T1000 (cell line): ENCODE measurements at regions not wholly inside any gene's neighbourhood (a gene's known extent, or its start where the extent isn't known, plus 50 kb on each side); places are given as distances from the start of the nearest gene placed in this dataset.
"Not testable (repeated sequence)": the region's sequence is repeated elsewhere in the genome, so short reads cannot be mapped to it uniquely, and the experiment has no call there.

ENCODE experiments used
- DNase-seq: peaks from one replicate; lab custom pipeline; 2025; ENCODE audit warnings: mixed read lengths; lab: John Stamatoyannopoulos, UW

DNA sequence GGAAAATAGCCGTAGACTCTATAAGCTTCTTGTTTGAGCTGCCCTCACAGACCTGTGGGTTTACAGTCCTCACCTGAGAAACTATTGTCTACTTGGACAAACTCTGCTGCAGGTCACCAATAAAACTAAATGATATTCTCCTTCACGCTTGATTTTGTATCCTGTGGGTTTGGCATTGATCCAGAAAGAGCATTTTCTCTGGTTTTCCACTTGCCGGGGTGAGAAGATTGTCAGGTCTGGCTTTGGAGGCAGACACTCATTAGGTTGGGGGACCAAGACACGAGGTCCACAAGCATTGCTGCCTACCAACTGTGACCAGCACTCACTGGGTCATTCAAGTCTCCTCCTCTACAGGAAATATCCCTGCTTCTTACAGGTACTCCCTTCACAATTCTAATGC lies 68.5 kb downstream of the CDC14C start:
- DNase-seq: no peak

DNA sequence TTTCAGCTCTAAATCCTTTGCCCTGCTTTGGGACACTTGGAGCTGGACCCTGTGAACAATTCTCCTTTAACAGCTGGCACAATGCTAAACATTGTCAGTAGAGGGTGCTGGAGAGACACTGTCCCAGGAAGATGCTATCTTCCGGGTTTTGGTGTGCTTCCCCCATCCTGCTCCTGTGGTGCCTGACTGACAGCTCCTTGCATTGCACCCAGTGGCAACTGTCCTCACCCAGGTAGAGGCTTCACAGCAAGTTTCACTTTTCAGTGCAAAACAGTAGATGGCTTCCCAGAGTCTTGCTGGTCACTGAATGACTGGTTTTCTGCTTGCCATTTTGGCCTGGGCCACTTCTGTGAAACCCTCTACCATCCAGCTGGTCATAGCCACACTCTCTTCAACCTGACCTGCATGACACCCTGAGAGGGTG lies 77.3 kb downstream of the CDC14C start:
- no peak for DNase-seq

DNA sequence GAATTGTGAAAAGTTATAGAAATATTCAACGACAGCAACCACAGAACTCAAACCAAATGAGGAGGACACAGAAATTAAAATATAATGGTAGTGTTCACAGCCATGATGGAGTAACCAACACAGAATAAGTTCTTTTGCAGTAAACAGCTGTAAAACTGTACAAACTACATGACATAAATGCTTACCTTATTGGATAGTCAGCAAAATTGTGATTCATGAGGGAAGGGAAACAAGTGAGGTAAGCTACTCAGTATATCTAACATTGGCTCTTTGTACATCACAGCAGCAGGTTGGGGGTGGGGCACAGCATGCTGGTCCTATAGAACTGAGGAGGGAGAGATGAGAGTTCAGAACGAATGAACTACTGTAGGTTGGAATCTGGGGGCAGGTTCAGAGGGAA lies 86.4 kb downstream of the CDC14C start:
- DNase-seq: no peak

DNA sequence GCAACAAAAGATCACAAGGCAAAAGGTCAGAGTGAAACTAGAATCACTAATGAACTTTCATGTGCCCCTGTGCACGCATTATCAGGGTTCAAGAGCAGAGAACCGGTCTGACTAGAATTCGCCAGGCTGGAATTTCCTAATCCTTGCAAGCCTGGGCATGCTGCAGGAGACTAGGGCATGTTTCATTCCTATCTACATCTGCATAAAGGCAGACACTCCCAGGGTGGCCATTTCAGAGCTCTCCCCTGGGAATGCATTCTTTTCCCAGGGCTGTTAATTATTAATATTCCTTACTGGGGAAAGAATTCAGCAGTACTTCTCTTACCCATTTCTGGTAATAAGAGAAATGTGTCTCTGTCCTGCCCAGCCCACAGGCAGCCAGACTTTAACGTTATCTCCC lies 90.5 kb downstream of the CDC14C start:
- DNase-seq: no peak

DNA sequence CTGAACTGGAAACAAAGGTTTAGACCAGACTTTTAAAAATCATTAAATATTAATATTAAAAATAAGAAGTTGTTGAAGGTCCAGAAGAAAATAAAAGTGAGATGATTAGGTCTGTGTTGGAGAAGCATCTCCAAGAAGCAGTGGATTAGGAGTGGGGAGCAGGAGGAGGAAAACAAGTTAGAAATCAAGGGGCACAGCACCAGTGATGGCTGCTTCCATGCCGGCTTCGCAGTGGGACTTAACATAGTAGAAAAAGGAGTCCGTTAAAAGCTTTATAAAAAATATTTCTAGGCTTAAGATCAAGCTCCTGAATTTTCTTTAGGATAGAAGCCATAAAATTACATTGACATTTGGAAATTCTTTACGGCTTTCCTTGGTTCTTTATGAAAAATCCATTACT lies 95.8 kb downstream of the CDC14C start:
- DNase-seq: no peak

DNA sequence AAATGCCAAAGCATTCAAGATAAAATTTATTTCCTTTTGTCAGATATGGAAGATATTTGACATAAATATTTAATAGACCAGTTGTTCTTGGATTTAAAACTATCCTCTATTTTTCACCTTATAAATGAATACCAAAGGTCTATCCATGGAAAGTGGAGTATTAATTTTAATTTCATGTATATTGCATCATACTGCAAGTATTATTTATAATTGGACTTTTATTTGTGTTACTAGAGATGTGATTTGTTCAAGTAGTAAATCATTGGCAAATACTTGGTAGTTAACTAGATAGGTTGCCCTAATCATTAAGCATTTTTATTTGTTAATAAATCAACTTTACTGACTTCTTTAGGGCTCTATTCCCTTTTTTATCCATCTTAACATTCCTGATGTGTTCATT lies 98.1 kb downstream of the CDC14C start:
- DNase-seq: no peak

DNA sequence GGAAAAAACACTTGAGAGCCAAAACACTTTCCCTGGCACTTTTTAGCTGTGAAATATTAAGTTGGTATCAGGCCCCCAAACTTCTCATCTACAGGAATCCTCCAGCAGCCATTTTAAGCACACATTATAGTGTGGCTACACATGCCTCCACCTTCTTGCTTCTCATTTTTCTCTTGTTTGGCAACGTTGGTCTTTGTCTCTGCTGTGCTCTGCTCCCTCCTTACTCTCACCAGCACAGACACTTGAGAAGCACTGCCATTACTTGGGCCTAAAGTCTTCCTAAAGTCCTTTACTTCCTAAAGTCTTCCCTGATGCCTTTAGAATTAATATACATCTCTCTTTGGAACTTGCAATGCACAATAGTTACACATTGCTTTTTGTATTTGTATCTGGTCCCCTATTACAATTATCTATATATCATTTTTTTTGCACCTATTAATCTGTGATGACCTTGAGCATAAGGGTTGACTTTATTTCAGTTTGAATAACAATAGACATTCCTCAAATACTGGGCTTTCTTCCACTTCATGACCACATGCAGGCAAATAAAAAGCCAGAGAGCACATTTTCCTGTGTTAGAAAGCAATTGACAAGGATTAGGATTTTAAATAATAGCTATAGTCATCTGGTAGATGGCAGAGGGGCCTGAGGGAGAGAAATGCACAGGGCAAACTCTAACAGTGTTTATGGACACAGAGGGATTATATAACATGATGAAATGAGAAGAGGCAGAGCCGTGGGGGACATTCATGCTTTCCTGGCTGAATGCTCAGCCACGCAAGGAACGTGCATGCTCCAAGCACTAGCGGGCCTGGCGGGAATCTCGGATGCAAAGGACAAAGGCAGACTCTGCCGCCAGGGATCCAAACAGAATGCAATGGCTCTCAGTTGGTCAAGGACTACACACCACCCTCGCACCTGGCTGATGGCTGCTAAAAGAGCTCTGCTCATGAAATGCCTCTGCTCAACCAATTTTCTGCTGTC lies 99.3 kb downstream of the CDC14C start:
- DNase-seq: no peak

DNA sequence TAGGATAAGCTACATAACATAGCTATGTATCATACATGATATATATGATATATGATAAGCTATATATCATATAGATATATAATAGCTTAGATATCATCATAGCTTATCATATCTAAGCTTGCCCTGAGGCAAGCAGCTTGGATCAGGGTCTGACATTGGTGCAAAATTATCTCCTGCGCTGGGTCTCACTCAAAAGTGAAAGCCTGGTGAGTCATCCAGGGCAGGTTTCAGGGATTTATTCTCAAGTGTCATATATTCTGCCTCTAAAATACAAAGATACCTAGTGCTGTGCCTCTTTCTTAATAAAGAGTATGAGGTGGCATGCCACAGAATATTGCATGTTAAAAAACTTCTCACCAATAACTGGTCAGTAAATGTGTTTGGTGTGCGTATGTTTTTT lies 105.9 kb downstream of the CDC14C start:
- no peak for DNase-seq

DNA sequence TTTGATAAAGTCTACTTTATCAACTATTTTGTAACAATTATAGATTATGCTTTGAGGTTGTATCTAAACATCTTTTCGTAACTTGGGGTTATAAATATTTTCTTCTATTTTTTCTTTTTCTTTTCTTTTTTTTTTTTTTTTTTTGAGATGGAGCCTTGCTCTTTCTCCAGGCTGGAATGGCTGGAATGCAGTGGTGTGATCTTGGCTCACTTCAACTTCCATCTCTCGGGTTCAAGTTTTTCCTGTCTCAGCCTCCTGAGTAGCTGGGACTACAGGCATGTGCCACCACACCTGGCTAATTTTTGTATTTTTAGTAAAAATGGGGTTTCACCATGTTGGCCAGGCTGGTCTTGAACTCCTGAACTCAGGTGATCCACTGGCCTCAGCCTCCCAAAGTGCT lies 108.8 kb downstream of the CDC14C start:
- DNase-seq: not testable (repeated sequence)

DNA sequence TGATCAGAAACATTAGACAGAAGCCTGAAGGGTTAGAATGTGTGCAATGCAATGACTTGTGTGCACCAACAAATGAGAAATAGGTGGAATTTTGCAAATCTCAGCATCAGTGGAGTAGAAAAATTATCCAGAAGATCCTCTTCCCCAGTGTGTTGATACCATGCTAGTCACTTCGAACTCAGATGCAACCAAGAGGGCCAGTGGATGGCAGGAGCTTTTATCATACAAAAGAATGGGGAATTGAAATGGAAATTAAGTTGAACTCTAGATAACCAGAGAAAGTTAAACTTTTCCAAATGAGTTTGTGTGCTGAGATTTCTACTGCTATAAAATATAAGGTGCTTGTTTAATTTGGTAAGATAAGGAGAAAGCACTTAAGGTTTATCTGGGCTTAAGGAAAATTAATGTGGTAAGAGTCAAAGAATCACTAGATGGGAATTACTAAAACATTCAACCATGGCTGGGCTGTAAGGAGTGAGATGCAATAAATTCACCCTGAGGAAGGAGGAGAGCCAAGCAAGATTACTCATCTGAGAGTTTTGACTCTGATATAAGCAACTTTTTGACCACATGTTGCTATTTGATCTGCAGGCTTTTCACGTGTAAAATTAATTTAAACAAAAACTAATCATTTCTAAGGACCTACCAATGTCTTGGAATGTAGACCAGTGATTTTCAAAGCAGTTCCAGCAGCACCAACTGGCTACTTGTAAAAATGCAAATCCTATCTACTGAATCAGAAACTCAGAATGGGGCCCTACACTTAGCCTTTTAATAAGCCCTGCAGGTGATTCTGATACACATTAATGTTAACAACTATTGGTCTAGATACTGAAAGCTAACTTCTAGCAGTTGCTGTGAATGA lies 113.2 kb downstream of the CDC14C start:
- no peak for DNase-seq

DNA sequence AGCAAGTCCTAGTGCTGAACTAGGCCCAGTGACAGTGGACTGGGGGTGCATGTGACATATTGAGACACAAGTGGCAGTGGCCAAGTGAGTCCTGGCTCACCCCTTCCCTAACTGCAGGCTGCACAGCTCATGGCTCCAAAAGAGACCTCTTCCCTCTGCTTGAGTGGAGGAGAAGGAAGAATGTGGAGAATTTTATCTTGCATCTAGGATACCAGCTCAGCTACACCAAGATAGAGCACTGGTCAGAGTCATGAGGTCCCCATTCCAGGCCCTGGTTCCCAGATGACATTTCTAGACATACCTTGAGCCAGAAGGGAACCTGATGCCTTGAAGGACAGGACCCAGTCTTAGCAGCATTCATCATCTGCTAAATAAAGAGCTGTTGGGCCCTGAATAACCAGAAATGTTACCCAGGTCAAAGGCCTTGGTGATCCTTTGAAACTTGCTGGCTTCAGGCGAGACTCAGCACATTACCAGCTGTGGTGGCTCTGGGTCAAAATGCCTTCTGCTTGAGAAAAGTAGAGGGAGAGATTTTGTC lies 114.5 kb downstream of the CDC14C start:
- no peak for DNase-seq

DNA sequence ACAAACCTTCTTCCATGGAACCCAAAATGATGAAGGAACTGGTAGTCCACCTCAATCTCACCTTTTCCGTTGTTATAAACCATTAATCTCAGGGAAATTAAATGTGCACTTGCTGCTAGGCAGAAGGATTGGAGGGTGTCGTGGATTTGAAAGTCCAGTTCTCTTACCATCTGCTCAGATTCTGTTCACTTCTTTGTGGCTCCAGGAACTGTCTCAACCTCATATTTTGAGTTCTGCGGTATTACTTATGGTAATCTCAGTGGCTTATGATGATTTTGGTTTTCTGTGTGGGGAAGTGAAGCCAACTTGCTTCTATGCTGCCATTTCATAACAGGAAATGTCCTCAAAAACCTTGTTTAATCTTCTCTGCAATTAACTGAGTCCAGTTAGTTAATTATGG lies 136.4 kb downstream of the CDC14C start:
- no peak for DNase-seq

DNA sequence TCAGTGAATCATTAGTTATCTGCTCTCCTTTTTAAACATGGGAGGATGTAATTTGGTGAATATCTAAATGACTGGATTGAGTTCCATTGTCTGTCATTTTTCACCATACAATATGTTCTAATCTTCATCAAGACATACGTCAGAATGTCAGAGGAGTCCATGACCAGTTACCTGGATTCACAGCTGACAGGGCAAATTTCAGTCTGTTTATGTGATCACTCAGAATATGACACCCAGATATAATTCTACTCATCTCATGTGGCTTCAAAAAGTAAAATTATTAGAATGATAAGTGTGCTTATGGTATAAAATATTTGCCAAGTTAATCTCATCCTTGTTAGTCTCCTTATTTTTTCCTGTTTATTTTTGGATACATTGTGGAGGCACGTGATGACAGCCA lies 150.2 kb downstream of the CDC14C start:
- DNase-seq: no peak

DNA sequence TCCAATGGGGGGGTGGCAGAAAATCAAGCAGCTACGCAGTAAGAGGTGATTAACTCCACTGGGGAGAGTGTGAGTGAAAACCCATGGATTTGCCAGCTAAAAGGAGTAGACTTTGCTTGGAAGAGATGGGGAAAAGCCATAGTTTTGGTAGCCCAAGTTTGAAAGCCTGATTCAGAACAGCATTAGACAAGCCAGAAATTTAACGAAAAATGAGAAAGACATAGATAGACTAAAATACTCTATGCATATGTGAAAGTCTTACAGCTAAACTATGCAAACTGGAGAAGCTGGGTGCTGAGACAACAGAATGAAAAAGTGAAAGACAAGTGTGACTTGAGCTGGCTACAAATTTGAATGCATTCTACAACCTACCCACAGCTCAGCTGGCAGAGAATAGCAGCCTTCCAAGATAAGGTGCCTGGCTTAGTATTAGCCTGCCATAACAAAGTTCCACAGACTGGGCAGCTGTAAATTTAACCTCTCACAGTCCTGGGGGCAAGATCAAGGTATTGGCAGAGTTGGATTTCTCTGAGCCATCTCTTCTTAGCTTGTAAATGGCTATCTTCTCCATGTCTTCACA lies 156.6 kb downstream of the CDC14C start:
- no peak for DNase-seq

DNA sequence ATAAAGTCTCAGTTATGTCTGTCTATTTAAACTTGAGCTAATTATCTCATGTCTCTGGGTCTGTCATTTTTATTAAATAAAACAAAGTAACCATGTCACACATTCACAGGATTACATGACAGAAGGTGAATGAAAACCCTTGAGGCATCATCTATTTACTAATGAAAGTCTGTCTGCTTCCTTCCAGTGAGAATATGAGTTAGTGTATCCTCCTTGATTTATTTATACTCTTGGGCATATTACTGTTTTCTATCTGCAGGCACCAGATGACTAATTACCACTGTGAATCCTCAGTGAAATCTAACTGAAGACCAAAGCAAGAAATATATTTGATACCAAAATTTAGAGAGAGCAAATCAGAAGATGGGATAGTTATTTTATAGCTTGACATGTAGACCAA lies 163.7 kb downstream of the CDC14C start:
- no peak for DNase-seq

DNA sequence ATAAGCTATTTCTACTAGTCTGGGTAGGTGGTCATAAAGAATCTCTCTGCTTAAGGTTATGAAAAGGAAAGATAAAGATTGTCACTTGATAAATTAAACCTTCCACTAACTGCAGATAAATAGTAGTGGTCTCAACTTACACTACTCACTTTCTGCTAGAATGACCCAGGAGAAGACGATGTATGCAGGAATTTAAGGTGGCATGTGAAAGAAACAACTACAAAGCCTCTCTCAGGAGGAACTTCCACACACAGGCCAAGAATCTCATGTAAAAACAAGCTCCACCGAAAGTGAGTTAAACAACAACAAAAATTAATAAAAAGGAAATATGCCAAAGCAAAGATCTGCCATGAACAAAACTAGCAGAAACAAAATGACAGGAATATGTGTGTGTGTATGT lies 165.4 kb downstream of the CDC14C start:
- no peak for DNase-seq

DNA sequence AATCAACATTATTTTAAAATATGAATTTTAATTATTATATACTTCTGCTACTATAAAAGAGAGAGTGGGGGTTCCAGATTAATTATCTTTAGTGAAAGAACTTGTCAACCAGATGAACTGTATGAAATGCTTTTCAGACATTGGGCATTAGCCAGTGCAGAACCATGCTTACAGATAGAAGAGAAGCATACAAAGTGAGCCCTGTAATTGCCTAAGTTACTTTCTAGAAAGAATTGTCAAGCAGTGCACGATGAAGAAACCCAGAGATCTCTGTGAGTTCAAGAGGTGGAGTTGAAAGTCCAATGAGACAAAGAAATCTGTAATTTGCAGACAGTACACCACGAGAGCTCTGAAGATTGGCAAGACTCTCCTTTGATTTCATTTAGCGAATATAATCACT lies 166.7 kb downstream of the CDC14C start:
- no peak for DNase-seq

DNA sequence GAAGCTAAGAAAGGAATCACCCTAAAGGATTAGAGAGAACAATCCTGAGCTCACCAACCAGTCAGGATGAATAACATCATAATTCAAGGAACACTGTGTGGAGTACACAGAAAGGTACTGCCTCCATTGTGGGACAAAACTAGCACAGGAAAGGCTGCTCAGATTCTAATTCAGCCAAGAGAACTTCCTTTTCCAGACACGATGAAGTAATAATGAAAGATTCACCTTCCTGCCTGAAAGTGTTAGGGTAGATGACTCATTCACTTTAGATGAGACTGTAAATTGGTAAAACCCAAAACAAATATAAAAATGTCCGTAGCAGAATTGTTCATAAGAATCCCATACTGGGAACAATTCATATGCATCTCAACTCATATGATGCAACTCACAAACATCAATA lies 167.2 kb downstream of the CDC14C start:
- DNase-seq: no peak

DNA sequence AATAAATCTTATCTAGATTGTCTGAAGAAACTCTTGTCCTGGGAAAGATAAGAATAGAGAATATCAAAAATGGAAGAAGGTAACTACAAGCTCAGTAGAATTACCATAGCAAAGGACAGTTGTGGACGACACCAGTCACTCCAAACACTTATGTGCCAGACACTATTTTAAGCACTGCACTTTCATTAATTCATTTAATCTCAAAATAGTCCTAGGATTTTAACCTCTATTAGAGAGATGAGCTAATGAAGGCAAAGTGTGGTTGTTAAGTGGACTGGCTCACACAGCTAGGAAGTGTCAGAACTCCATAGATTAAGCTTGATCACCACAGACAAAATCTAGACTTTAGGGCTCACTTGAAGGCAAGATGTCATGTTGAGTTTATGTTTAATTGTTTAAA lies 168.9 kb downstream of the CDC14C start:
- DNase-seq: no peak

DNA sequence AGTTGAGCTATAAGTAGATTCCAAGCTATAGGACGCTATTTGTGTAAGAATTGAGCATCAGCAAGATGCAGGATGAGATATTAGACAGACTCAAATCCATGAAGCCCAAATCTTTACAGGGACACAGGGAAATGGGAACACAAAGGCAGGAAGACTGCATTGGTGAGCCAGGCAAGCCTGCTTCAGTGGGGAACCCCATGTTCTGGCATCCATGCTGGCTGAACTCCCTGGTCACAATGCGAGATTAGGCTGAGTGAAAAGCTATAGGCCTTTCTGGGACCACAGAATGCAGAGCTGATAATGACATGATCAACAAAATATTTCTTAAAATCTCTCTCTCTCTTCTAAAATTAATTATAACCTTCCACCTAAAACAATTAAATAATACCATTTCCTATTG lies 170.5 kb downstream of the CDC14C start:
- no peak for DNase-seq

DNA sequence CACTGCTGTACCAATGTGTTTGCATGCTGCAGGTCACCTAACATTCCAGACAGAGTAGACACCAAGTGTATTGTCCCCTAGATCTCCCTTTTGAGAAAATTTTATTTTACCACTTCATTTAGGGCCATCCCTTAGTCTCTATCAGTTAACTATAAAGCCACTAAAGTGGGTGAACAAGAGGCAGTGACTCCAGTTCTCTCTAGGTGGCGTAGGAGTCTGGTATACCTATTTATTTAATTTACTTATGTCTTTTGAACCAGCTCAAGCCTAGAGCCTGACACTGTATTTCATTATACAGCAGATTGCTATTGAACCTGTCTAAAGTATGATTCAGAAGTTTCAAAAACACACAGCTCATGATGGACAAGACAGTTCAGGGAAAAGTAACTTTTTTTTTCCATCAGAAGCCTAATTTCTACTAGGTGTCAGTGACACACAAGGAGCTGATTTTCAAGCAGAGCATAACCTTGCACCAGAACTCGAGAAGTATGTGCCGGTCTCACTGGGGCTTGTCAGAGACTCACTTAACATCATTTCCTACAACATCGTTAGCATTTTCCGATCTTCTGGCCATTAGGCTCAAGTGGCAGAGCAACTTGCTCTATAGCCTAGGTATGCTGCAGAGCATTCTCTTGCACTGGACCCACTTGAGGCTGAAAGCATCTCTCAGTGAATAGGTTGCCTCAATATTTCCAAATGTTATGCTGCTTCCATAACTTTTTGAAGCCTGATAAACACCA lies 175.4 kb downstream of the CDC14C start:
- no peak for DNase-seq
